Muscle of arm (tissue), 1 donor: ENCODE measurements at regions not wholly inside any gene's neighbourhood (a gene's known extent, or its start where the extent isn't known, plus 50 kb on each side); places are given as distances from the start of the nearest gene placed in this dataset.

ENCODE experiments used
- DNase-seq: peaks from one replicate; pipeline ENCODE4 v3.0.0-alpha.2; 2013

- DNase-seq: no peak
Measured at GRCh38 chr13:67366533-67366932, 136.4 kb upstream of the PCDH9 start.

GRCh38 chr13:67355812-67356476 lies 125.8 kb upstream of the PCDH9 start:
- DNase-seq: no peak

GRCh38 chr13:67353941-67354340 lies 123.8 kb upstream of the PCDH9 start:
- DNase-seq: no peak

GRCh38 chr13:67353031-67353430 lies 122.9 kb upstream of the PCDH9 start:
- DNase-seq: no peak

GRCh38 chr13:67351909-67352308 lies 121.8 kb upstream of the PCDH9 start:
- DNase-seq: no peak

- no peak for DNase-seq
Measured at GRCh38 chr13:67351114-67351513, 121.0 kb upstream of the PCDH9 start.

GRCh38 chr13:67343777-67344176 lies 113.6 kb upstream of the PCDH9 start:
- DNase-seq: no peak

- DNase-seq: no peak
Measured at GRCh38 chr13:67341406-67341805, 111.3 kb upstream of the PCDH9 start.

GRCh38 chr13:67330149-67330548 lies 100.0 kb upstream of the PCDH9 start:
- DNase-seq: no peak

GRCh38 chr13:67328895-67329294 lies 98.8 kb upstream of the PCDH9 start:
- no peak for DNase-seq

- DNase-seq: no peak
Measured at GRCh38 chr13:67318860-67319259, 88.7 kb upstream of the PCDH9 start.

GRCh38 chr13:67318398-67318797 lies 88.3 kb upstream of the PCDH9 start:
- no peak for DNase-seq

GRCh38 chr13:67314405-67314804 lies 84.3 kb upstream of the PCDH9 start:
- no peak for DNase-seq

GRCh38 chr13:67308004-67308772 lies 78.1 kb upstream of the PCDH9 start:
- DNase-seq: no peak

- no peak for DNase-seq
Measured at GRCh38 chr13:67306742-67307141, 76.6 kb upstream of the PCDH9 start.

- no peak for DNase-seq
Measured at GRCh38 chr13:67303661-67304333, 73.7 kb upstream of the PCDH9 start.

- no peak for DNase-seq
Measured at GRCh38 chr13:67299751-67300150, 69.6 kb upstream of the PCDH9 start.

GRCh38 chr13:67299072-67299635 lies 69.0 kb upstream of the PCDH9 start:
- DNase-seq: no peak

GRCh38 chr13:67298297-67298696 lies 68.2 kb upstream of the PCDH9 start:
- DNase-seq: no peak

- DNase-seq: no peak
Measured at GRCh38 chr13:67296511-67296910, 66.4 kb upstream of the PCDH9 start.

GRCh38 chr13:67292886-67293285 lies 62.8 kb upstream of the PCDH9 start:
- no peak for DNase-seq

GRCh38 chr13:67285611-67286010 lies 55.5 kb upstream of the PCDH9 start:
- DNase-seq: no peak

GRCh38 chr13:67283637-67284036 lies 53.5 kb upstream of the PCDH9 start:
- no peak for DNase-seq
